ENCODE measurements at regions not wholly inside any gene's neighbourhood (a gene's known extent, or its start where the extent isn't known, plus 50 kb on each side); places are given as distances from the start of the nearest gene placed in this dataset.
"Not testable (repeated sequence)": the region's sequence is repeated elsewhere in the genome, so short reads cannot be mapped to it uniquely, and the experiment has no call there.

DNA sequence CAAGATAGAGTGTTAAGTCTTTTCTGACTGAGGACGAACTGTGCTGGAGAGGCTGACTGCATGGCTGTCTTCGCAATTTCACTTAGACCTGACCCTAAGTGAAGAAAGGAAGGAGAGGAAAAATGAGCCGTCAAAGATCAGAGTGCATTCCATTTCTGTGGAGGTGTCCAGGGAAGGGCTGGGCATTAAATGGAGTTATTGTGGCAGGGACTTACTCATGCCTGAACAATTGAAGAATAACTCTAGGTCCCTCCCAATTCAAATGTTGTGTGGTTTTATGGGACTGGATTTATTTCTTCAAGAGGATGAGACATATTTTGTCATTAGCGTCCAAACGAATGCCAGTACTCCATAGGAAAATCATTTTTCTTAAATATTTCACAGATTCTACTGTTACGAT, 187.3 kb upstream of the CFAP20DC start:
- intact Hi-C loops (cut with micrococcal nuclease): no loop called here
- no peak for ATAC-seq
- H3K27me3 Mint-ChIP-seq (ENCODE audit: low read depth in 2 of 2): peaks cover 47 to 49% of the 10 kb centered on the region in 2 donors

GRCh38 chr3:59235634-59236012, 185.8 kb upstream of the CFAP20DC start:
- peak; percentile 76 to 91 (median 85) for ATAC-seq
- Mint-ChIP-seq H3K4me3 (peak overlapping the region; percentile 2), H3K27ac (peak overlapping the region in 1 of 2 donors; percentile 29), H3K9me3 (peaks cover 2 to 3% of the 10 kb centered on the region in 2 donors), H3K27me3 (ENCODE audit: low read depth in 2 of 2) (peaks cover 43 to 52% of the 10 kb centered on the region in 2 donors), H3K36me3 (peaks cover 7% of the 10 kb centered on the region), H3K4me1 (peaks cover 15% of the 10 kb centered on the region in 2 donors)
- intact Hi-C loops (cut with micrococcal nuclease): no loop called here
- Histone ChIP-seq H3K4me3 (ENCODE audit: low read length) (no peak overlapping the region), H3K4me1 (ENCODE audit: control insufficient read depth, insufficient read depth, low read length) (peaks cover 12% of the 10 kb centered on the region), H3K27me3 (ENCODE audit: control insufficient read depth, insufficient read depth, low read length) (no peaks in the 10 kb centered on the region), H3K9me3 (ENCODE audit: control insufficient read depth, insufficient read depth, low read length) (no peaks in the 10 kb centered on the region), H3K27ac (ENCODE audit: low read length) (no peak overlapping the region), H3K36me3 (ENCODE audit: control insufficient read depth, insufficient read depth, low read length) (no peaks in the 10 kb centered on the region)
- 8% methylated on average over 1 of the region's 3 CpGs for WGBS (ENCODE audit: insufficient coverage)
- peak in 1 of 2 donors; percentile 55 for DNase-seq
- TF ChIP-seq, protein P1, sequence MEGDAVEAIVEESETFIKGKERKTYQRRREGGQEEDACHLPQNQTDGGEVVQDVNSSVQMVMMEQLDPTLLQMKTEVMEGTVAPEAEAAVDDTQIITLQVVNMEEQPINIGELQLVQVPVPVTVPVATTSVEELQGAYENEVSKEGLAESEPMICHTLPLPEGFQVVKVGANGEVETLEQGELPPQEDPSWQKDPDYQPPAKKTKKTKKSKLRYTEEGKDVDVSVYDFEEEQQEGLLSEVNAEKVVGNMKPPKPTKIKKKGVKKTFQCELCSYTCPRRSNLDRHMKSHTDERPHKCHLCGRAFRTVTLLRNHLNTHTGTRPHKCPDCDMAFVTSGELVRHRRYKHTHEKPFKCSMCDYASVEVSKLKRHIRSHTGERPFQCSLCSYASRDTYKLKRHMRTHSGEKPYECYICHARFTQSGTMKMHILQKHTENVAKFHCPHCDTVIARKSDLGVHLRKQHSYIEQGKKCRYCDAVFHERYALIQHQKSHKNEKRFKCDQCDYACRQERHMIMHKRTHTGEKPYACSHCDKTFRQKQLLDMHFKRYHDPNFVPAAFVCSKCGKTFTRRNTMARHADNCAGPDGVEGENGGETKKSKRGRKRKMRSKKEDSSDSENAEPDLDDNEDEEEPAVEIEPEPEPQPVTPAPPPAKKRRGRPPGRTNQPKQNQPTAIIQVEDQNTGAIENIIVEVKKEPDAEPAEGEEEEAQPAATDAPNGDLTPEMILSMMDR (IDR thresholded peaks at IDR 0.05): no peak

More for the DNA sequence above, 187.3 kb upstream of the CFAP20DC start:
- Histone ChIP-seq H3K4me1 (ENCODE audit: control insufficient read depth, insufficient read depth, low read length) (peaks cover 12% of the 10 kb centered on the region), H3K4me3 (ENCODE audit: low read length) (no peak overlapping the region), H3K36me3 (ENCODE audit: control insufficient read depth, insufficient read depth, low read length) (no peaks in the 10 kb centered on the region), H3K9me3 (ENCODE audit: control insufficient read depth, insufficient read depth, low read length) (no peaks in the 10 kb centered on the region), H3K27ac (ENCODE audit: low read length) (no peak overlapping the region), H3K27me3 (ENCODE audit: control insufficient read depth, insufficient read depth, low read length) (no peaks in the 10 kb centered on the region)
- H3K27ac Mint-ChIP-seq: no peak overlapping the region
- peak overlapping the region; percentile 9 for H3K4me3 Mint-ChIP-seq
- TF ChIP-seq, protein P1 (IDR thresholded peaks at IDR 0.05): no peak
- WGBS (ENCODE audit: insufficient coverage): 91% methylated on average over 3 of the region's 6 CpGs
- DNase-seq: no peak
- peaks cover 15% of the 10 kb centered on the region in 2 donors for H3K4me1 Mint-ChIP-seq
- H3K9me3 Mint-ChIP-seq: no peaks in the 10 kb centered on the region
- no peaks in the 10 kb centered on the region for H3K36me3 Mint-ChIP-seq

DNA sequence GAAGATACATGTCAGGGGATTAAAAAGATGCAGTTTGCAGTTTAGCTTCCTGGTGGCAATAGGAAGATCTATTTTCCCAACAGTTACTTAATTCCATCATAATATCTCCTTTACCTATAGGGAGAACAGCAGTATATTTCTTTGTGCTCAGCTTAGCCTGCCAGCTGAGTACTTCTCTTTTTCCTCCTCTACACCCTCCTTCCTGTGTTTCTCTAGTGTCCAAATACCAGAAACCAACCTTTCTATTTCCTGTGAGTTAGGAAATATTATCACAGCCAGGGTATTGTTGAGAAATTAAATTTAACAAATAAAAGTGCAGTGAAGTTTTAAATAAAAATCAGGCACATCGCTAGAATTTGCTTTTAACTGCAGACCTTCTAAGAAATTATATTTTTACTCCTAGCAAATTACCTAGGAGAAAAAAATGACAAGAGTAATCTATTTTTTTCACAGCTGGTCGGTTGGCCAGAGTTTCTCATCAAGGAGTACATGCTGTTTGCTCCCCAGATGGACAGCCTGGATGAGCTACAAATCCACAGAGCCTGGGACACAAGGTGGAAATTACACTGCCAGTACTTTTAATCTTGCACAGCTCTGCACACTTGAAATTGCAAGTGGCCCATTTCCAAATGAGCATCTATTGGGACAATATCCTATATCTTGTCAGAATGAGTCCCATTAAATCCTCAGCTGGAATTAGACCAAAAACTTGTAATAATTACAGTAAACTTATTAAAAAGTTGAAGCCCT, 185.2 kb upstream of the CFAP20DC start:
- Histone ChIP-seq H3K9me3 (ENCODE audit: control insufficient read depth, insufficient read depth, low read length) (peaks cover 5% of the 10 kb centered on the region), H3K27ac (ENCODE audit: low read length) (no peak overlapping the region), H3K4me1 (ENCODE audit: control insufficient read depth, insufficient read depth, low read length) (peaks cover 12% of the 10 kb centered on the region), H3K4me3 (ENCODE audit: low read length) (no peak overlapping the region), H3K36me3 (ENCODE audit: control insufficient read depth, insufficient read depth, low read length) (no peaks in the 10 kb centered on the region), H3K27me3 (ENCODE audit: control insufficient read depth, insufficient read depth, low read length) (no peaks in the 10 kb centered on the region)
- peaks cover 15% of the 10 kb centered on the region in 2 donors for H3K4me1 Mint-ChIP-seq
- intact Hi-C loops (cut with micrococcal nuclease): no loop called here
- H3K27ac Mint-ChIP-seq: no peak overlapping the region
- peaks cover 38 to 47% of the 10 kb centered on the region in 2 donors for H3K27me3 Mint-ChIP-seq (ENCODE audit: low read depth in 2 of 2)
- peak overlapping the region; percentile 2 for H3K4me3 Mint-ChIP-seq
- TF ChIP-seq, protein P1 (IDR thresholded peaks at IDR 0.05): no peak
- peaks cover 9% of the 10 kb centered on the region for H3K36me3 Mint-ChIP-seq
- peak in 1 of 3 donors; percentile 28 for ATAC-seq
- peaks cover 2 to 3% of the 10 kb centered on the region in 2 donors for H3K9me3 Mint-ChIP-seq
- DNase-seq: no peak
- WGBS (ENCODE audit: insufficient coverage): 38% methylated on average over 1 of the region's 2 CpGs

DNA sequence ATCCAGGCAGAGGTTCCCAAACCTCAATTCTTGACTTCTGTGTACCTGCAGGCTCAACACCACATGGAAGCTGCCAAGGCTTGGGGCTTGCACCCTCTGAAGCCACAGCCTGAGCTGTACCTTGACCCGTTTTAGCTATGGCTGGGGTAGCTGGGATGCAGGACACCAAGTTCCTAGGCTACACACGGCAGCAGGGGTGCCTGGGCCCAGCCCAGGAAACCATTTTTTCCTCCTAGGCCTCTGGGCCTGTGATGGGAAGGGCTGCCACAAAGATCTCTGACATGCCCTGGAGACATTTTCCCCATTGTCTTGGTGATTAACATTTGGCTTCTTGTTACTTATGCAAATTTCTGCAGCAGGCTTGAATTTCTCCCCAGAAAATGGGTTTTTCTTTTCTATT, 180.6 kb upstream of the CFAP20DC start:
- whole genome bisulfite sequencing (ENCODE audit: insufficient coverage): 73% methylated on average over 2 of the region's 2 CpGs

More for the DNA sequence above, 180.6 kb upstream of the CFAP20DC start:
- H3K36me3 ChIP-seq (ENCODE audit: control insufficient read depth, insufficient read depth, low read length); intact Hi-C loops (cut with micrococcal nuclease); H3K27me3 ChIP-seq (ENCODE audit: control insufficient read depth, insufficient read depth, low read length); H3K4me3 ChIP-seq (ENCODE audit: low read length); H3K36me3 Mint-ChIP-seq; DNase-seq; H3K4me1 Mint-ChIP-seq; H3K4me3 Mint-ChIP-seq; H3K9me3 ChIP-seq (ENCODE audit: control insufficient read depth, insufficient read depth, low read length); ATAC-seq; H3K27ac Mint-ChIP-seq; H3K4me1 ChIP-seq (ENCODE audit: control insufficient read depth, insufficient read depth, low read length); H3K27ac ChIP-seq (ENCODE audit: low read length); H3K9me3 Mint-ChIP-seq: not testable (repeated sequence)
- peaks cover 21% of the 10 kb centered on the region in 2 donors for H3K27me3 Mint-ChIP-seq (ENCODE audit: low read depth in 2 of 2)
